PC-3 (cell line): ENCODE measurements at regions not wholly inside any gene's neighbourhood (a gene's known extent, or its start where the extent isn't known, plus 50 kb on each side); places are given as distances from the start of the nearest gene placed in this dataset.

Experiments used
- CTCF ChIP-seq: fragments of 300-600 bp; sonication (generic); conservative IDR thresholded peaks from 2 replicates; pipeline ENCODE4 v1.5.1; 2017; ENCODE audit warnings: antibody characterized with exemption, low read depth, mild to moderate bottlenecking, low read length
- EZH2 ChIP-seq: fragments of 300-600 bp; sonication (generic); IDR thresholded peaks from one replicate; pipeline ENCODE4 v1.6.1; 2017; ENCODE audit warnings: antibody characterized with exemption, mild to moderate bottlenecking, low read length; ENCODE audit not compliant: unreplicated experiment
- EZH2phosphoT487 ChIP-seq: fragments of 300-600 bp; sonication (generic); IDR thresholded peaks from 2 replicates; pipeline ENCODE4 v1.6.1; 2018; ENCODE audit warnings: mild to moderate bottlenecking, antibody characterized with exemption, low read length, borderline replicate concordance

DNA sequence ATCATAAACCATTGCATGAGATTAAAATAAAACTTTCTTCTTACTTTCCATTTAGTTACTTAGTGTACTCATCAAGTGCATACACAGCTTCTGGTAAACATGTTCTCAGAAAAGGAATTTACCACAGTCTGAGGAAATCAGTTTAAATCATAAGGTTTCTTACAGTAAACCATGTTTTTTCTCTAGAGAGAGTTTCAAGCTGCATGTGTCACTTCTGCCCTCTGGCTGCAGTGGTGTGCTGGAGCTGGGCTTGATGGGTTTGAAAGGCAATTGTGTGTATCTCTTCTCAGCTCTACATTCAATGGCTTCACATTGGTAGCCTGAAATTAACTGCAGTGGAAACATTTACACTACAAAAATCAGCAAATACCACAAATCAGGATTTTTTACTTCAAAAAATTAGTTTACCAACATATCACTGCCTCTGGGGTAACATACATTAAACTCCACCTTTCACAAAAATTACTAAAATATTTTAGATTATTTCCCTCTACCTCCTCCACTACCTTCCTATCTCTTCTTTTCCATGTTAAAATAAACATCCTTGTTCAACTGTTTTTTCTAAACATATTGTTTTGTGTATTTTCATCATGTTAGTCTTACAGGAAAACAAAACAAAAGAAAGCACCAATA lies 414.3 kb downstream of the ANXA1 start:
- peak; percentile 40 for TF ChIP-seq CTCF
- TF ChIP-seq EZH2: no peak
- no peak for TF ChIP-seq EZH2phosphoT487
